GM19351 (cell line): ENCODE measurements at regions not wholly inside any gene's neighbourhood (a gene's known extent, or its start where the extent isn't known, plus 50 kb on each side); places are given as distances from the start of the nearest gene placed in this dataset.
"Not testable (repeated sequence)": the region's sequence is repeated elsewhere in the genome, so short reads cannot be mapped to it uniquely, and the experiment has no call there.

ENCODE experiments used
- ATAC-seq: cut with Tn5 transposase; IDR thresholded peaks from one replicate; pipeline ENCODE4 v1.9.1; 2021; ENCODE audit warnings: mild to moderate bottlenecking, moderate library complexity; ENCODE audit not compliant: unreplicated experiment

- ATAC-seq: no peak
Measured at GRCh38 chr13:111064661-111065060, 50.4 kb upstream of the ARHGEF7 start.

- no peak for ATAC-seq
Measured at GRCh38 chr13:111062966-111063365, 52.1 kb upstream of the ARHGEF7 start.

- no peak for ATAC-seq
Measured at GRCh38 chr13:111062305-111062704, 52.8 kb upstream of the ARHGEF7 start.

GRCh38 chr13:111061358-111062045 lies 53.6 kb upstream of the ARHGEF7 start:
- ATAC-seq: no peak

GRCh38 chr13:111060237-111060919 lies 54.7 kb upstream of the ARHGEF7 start:
- no peak for ATAC-seq

- ATAC-seq: no peak
Measured at GRCh38 chr13:111058796-111059506, 56.2 kb upstream of the ARHGEF7 start.

- not testable (repeated sequence) for ATAC-seq
Measured at GRCh38 chr13:111058339-111058738, 56.8 kb upstream of the ARHGEF7 start.

GRCh38 chr13:111051726-111052232 lies 63.3 kb upstream of the ARHGEF7 start:
- not testable (repeated sequence) for ATAC-seq

- ATAC-seq: no peak
Measured at GRCh38 chr13:111051041-111051725, 63.9 kb upstream of the ARHGEF7 start.

GRCh38 chr13:111050539-111050879 lies 64.6 kb upstream of the ARHGEF7 start:
- no peak for ATAC-seq

- ATAC-seq: no peak
Measured at GRCh38 chr13:111049791-111050538, 65.1 kb upstream of the ARHGEF7 start.

GRCh38 chr13:111048387-111048786 lies 66.7 kb upstream of the ARHGEF7 start:
- no peak for ATAC-seq

- peak; percentile 32 for ATAC-seq
Measured at GRCh38 chr13:111047326-111047725, 67.8 kb upstream of the ARHGEF7 start.

GRCh38 chr13:111046590-111047141 lies 68.4 kb upstream of the ARHGEF7 start:
- ATAC-seq: peak; percentile 93

- ATAC-seq: no peak
Measured at GRCh38 chr13:111045170-111045569, 69.9 kb upstream of the ARHGEF7 start.

GRCh38 chr13:111044087-111044830 lies 70.9 kb upstream of the ARHGEF7 start:
- ATAC-seq: no peak

GRCh38 chr13:111043575-111043982 lies 71.5 kb upstream of the ARHGEF7 start:
- ATAC-seq: peak; percentile 47

GRCh38 chr13:111042661-111043226 lies 72.4 kb upstream of the ARHGEF7 start:
- no peak for ATAC-seq

GRCh38 chr13:111040830-111041229 lies 74.3 kb upstream of the ARHGEF7 start:
- ATAC-seq: no peak
